Left ventricle myocardium inferior (tissue), 1 donor: ENCODE measurements at regions not wholly inside any gene's neighbourhood (a gene's known extent, or its start where the extent isn't known, plus 50 kb on each side); places are given as distances from the start of the nearest gene placed in this dataset.

ENCODE experiments used
- DNase-seq: peaks from one replicate; pipeline ENCODE4 v3.0.0-alpha.2; 2020
- H3K27ac ChIP-seq: fragments of 200-600 bp; replicated peaks from 2 replicates; pipeline ENCODE4 v1.8.0; 2021
- H3K27me3 ChIP-seq: fragments of 200-600 bp; 2 replicates; pipeline ENCODE4 v1.8.0; 2021; ENCODE audit warnings: low read depth
- H3K36me3 ChIP-seq: fragments of 200-600 bp; 2 replicates; pipeline ENCODE4 v1.8.0; 2021
- H3K4me1 ChIP-seq: fragments of 200-600 bp; 2 replicates; pipeline ENCODE4 v1.8.0; 2021
- H3K4me3 ChIP-seq: fragments of 200-600 bp; 2 replicates; pipeline ENCODE4 v1.8.0; 2021; ENCODE audit warnings: mild to moderate bottlenecking, moderate library complexity
- H3K9me3 ChIP-seq: fragments of 200-600 bp; replicated peaks from 2 replicates; pipeline ENCODE4 v1.8.0; 2021
- intact Hi-C: fragments of 100-400 bp; cut with micrococcal nuclease; formaldehyde crosslinking; loops from one replicate; pipeline ENCODE4 v1.11.0; 2022
- TF ChIP-seq, protein P1 (sequence below): fragments of 200-600 bp; IDR thresholded peaks from 2 replicates; pipeline ENCODE4 v1.8.0; 2021; ENCODE audit warnings: antibody characterized with exemption, mild to moderate bottlenecking, borderline replicate concordance
- donor health status: DM: no; HTN: yes; CAD: no; lungs with severe emphysema.

DNA sequence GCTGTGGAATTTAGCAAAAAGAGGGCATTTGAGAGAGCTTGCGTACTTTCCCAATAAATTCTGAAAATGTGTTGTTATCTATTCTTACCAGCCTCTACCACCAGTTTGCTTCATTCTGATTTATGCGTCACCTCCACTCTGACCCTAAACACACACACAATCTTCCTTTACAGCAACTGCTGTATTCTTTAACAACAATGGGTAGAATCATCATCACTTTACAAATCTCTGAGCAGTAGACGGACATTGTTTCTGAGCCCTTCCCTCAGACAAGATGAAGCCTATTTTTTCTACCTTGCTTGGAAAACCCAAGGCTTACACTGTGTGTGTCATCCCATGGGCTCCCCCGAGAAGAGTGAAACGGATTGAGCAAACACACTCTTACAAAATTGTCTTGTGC, 83.1 kb upstream of the RASA1 start:
- DNase-seq = no peak
- Histone ChIP-seq H3K27ac (no peak overlapping the region), H3K9me3 (no peaks in the 10 kb centered on the region), H3K4me3 (no peak overlapping the region), H3K27me3 (no peaks in the 10 kb centered on the region), H3K36me3 (no peaks in the 10 kb centered on the region), H3K4me1 (no peaks in the 10 kb centered on the region)
- intact Hi-C loops = no loop called here
- TF ChIP-seq, protein P1, sequence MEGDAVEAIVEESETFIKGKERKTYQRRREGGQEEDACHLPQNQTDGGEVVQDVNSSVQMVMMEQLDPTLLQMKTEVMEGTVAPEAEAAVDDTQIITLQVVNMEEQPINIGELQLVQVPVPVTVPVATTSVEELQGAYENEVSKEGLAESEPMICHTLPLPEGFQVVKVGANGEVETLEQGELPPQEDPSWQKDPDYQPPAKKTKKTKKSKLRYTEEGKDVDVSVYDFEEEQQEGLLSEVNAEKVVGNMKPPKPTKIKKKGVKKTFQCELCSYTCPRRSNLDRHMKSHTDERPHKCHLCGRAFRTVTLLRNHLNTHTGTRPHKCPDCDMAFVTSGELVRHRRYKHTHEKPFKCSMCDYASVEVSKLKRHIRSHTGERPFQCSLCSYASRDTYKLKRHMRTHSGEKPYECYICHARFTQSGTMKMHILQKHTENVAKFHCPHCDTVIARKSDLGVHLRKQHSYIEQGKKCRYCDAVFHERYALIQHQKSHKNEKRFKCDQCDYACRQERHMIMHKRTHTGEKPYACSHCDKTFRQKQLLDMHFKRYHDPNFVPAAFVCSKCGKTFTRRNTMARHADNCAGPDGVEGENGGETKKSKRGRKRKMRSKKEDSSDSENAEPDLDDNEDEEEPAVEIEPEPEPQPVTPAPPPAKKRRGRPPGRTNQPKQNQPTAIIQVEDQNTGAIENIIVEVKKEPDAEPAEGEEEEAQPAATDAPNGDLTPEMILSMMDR = no peak

DNA sequence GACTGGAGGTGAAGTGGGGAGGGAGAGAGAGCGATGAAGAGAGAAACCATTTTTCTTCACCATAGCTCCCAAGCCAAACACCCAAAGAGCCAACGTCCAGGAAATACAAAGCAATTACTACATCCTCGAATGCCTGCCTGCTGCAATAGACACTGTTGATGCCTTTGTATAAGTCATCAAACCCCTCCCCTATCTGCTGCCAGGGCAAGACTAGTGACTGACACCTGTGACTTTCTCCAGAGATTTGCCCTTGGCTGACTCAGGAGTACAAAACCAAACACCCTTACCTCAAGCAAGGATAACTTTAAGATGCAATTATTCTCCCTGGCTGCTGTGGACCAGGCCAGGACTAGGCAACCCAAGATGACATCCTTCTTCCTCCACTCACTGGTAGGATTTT, 81.8 kb upstream of the RASA1 start:
- TF ChIP-seq, protein P1 = no peak
- no peak for DNase-seq
- H3K9me3 ChIP-seq = no peaks in the 10 kb centered on the region
- H3K4me3 ChIP-seq = no peak overlapping the region
- intact Hi-C loops = no loop called here
- H3K27me3 ChIP-seq = no peaks in the 10 kb centered on the region
- H3K4me1 ChIP-seq = no peaks in the 10 kb centered on the region
- H3K36me3 ChIP-seq = no peaks in the 10 kb centered on the region
- H3K27ac ChIP-seq = no peak overlapping the region

DNA sequence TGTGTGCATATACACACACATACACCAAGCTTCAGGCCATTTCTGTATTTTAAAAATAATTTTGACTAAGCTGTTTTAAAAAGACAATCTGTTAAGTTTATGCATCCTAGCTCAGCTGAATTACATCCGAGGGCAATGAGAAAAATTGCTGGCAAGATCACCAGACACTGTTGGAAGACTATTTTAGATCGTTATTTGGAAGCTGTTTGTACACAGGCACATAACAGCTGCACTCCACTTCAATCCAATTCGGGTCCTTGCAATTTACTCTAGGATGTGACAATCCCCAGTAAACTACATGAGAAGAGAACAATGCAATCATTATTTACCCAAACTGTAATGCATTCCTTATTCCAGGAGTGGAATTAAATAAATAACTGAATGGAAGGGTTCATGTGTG, 79.3 kb upstream of the RASA1 start:
- no peaks in the 10 kb centered on the region for H3K27me3 ChIP-seq
- no peak overlapping the region for H3K27ac ChIP-seq
- no peak overlapping the region for H3K4me3 ChIP-seq
- no peak for DNase-seq
- intact Hi-C loops = no loop called here
- TF ChIP-seq, protein P1 = no peak
- H3K4me1 ChIP-seq = no peaks in the 10 kb centered on the region
- H3K36me3 ChIP-seq = no peaks in the 10 kb centered on the region
- no peaks in the 10 kb centered on the region for H3K9me3 ChIP-seq

DNA sequence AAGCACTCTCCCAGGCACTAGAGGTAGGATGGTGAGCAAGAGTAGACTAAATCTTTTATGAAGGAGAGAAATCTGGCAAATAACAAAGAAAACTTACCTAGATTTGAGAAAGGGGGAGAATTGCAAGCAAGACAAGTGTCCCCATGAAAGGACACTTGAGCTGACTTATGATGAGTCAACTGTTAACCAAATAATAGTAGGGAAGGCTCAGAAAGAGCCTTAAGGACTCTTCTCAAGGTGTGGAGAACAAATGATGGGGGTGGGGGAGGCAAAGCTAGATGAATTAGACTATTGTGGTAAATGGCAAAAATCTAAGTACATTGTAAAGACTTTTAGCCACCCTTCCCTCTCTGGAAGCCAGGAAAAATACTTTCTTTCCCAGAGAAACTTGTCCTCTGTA, 77.6 kb upstream of the RASA1 start:
- H3K27me3 ChIP-seq = no peaks in the 10 kb centered on the region
- H3K4me1 ChIP-seq = peaks cover under 1% of the 10 kb centered on the region
- no peaks in the 10 kb centered on the region for H3K36me3 ChIP-seq
- H3K27ac ChIP-seq = no peak overlapping the region
- H3K4me3 ChIP-seq = no peak overlapping the region
- H3K9me3 ChIP-seq = no peaks in the 10 kb centered on the region
- intact Hi-C loops = no loop called here
- TF ChIP-seq, protein P1 = no peak
- DNase-seq = no peak

DNA sequence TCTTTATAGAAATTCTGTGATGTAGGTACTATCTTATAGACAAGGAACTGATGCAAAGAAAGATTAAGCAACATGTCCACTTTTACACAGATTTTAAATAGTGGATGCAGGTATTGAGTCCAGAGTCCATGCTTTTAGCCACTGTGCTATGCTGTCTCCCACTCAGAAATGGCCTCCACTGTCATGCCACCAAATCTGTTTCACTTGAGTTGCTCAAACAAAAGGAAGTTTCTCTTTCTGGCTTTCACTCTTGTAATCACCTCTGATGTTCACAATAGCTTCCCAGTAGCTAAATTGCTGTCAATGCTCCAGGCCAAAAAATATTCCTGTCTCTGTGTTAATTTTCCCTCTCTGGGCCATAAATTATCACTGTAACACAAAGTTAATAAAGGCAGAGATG, 77.0 kb upstream of the RASA1 start:
- peaks cover 7% of the 10 kb centered on the region for H3K4me1 ChIP-seq
- no peak for DNase-seq

More for the DNA sequence above, 77.0 kb upstream of the RASA1 start:
- H3K4me3 ChIP-seq = no peak overlapping the region
- H3K9me3 ChIP-seq = no peaks in the 10 kb centered on the region
- H3K36me3 ChIP-seq = no peaks in the 10 kb centered on the region
- intact Hi-C loops = no loop called here
- TF ChIP-seq, protein P1 = no peak
- H3K27ac ChIP-seq = no peak overlapping the region
- H3K27me3 ChIP-seq = no peaks in the 10 kb centered on the region
